ENCODE measurements at regions not wholly inside any gene's neighbourhood (a gene's known extent, or its start where the extent isn't known, plus 50 kb on each side); places are given as distances from the start of the nearest gene placed in this dataset.

GRCh38 chr5:74519679-74520078 lies 120.8 kb downstream of the ENC1 start:
- TF ChIP-seq POLR2AphosphoS5 (IDR thresholded peaks at IDR 0.05; ENCODE audit: low read depth, low read length) (no peak), CTCF (IDR thresholded peaks at IDR 0.05; ENCODE audit: control extremely low read depth in 1 of 3, insufficient read depth in 1 of 3, low read depth in 1 of 3, low read length in 3 of 3) (no peak), MAX (IDR thresholded peaks at IDR 0.05) (no peak), POLR2A (IDR thresholded peaks at IDR 0.05; ENCODE audit: control extremely low read depth in 1 of 2, low read depth in 2 of 2, low read length in 2 of 2) (no peak), TAF1 (IDR thresholded peaks at IDR 0.05; ENCODE audit: low read depth, low read length) (no peak), TCF12 (IDR thresholded peaks at IDR 0.05; ENCODE audit: low read depth, low read length) (no peak), EZH2 (IDR thresholded peaks at IDR 0.05; ENCODE audit: low read depth, low read length, severe bottlenecking) (no peak), CEBPB (IDR thresholded peaks at IDR 0.05; ENCODE audit: low read depth, low read length) (no peak), EP300 (IDR thresholded peaks at IDR 0.05; ENCODE audit: borderline replicate concordance in 1 of 2, low read depth in 2 of 2, low read length in 2 of 2) (no peak)
